ENCODE measurements at regions not wholly inside any gene's neighbourhood (a gene's known extent, or its start where the extent isn't known, plus 50 kb on each side); places are given as distances from the start of the nearest gene placed in this dataset.
"Not testable (repeated sequence)": the region's sequence is repeated elsewhere in the genome, so short reads cannot be mapped to it uniquely, and the experiment has no call there.

DNA sequence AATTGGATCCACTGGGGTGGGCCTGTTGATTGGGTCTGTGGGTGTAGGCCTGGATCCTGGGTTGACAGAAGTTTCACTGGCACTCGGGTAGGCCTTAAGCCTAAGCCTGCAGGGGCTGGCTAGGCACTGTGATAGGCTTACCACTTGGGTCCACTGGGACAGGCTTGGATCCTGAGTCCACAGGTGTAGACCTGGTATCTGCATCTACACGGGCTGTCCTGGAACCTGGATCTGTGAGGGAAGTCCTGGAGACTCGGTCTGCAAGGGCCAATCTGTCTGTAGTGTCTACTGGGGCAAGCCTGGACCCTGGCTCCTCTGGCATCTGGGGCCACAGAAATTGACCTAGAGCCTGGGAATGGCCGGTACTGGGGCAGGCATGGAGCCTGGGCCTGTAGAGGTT, 219.0 kb upstream of the NRG3 start:
- no peak for TF ChIP-seq CTCF (IDR thresholded peaks at IDR 0.05)
- Histone ChIP-seq H3K27ac (no peak overlapping the region), H3K4me3 (ENCODE audit: low read depth, low read length) (no peak overlapping the region), H3K36me3 (ENCODE audit: control insufficient read depth, insufficient read depth, low read length) (no peaks in the 10 kb centered on the region), H3K4me1 (no peaks in the 10 kb centered on the region), H3K4me2 (ENCODE audit: low read length) (no peak overlapping the region), H3K9ac (no peak overlapping the region), H2AFZ (no peak overlapping the region), H3K79me2 (no peaks in the 10 kb centered on the region), H3K27me3 (ENCODE audit: control insufficient read depth, insufficient read depth, low read length) (no peaks in the 10 kb centered on the region), H3K9me3 (ENCODE audit: control insufficient read depth, low read length) (no peaks in the 10 kb centered on the region)

GRCh38 chr10:81662837-81663236, 212.2 kb upstream of the NRG3 start:
- no peak overlapping the region for H3K4me3 ChIP-seq (ENCODE audit: low read depth, low read length)
- H3K27me3 ChIP-seq (ENCODE audit: control insufficient read depth, insufficient read depth, low read length) = no peaks in the 10 kb centered on the region
- H3K4me1 ChIP-seq = no peaks in the 10 kb centered on the region
- H2AFZ ChIP-seq = no peak overlapping the region
- no peak for TF ChIP-seq CTCF (IDR thresholded peaks at IDR 0.05)
- H3K27ac ChIP-seq = no peak overlapping the region
- no peak overlapping the region for H3K9ac ChIP-seq
- H3K79me2 ChIP-seq = no peaks in the 10 kb centered on the region
- H3K9me3 ChIP-seq (ENCODE audit: control insufficient read depth, low read length) = no peaks in the 10 kb centered on the region
- H3K4me2 ChIP-seq (ENCODE audit: low read length) = no peak overlapping the region
- H3K36me3 ChIP-seq (ENCODE audit: control insufficient read depth, insufficient read depth, low read length) = no peaks in the 10 kb centered on the region

GRCh38 chr10:81664800-81665199, 210.2 kb upstream of the NRG3 start:
- H3K79me2 ChIP-seq; H3K4me3 ChIP-seq (ENCODE audit: low read depth, low read length); H3K4me1 ChIP-seq; H3K27me3 ChIP-seq (ENCODE audit: control insufficient read depth, insufficient read depth, low read length); H3K36me3 ChIP-seq (ENCODE audit: control insufficient read depth, insufficient read depth, low read length); H3K9me3 ChIP-seq (ENCODE audit: control insufficient read depth, low read length); H3K4me2 ChIP-seq (ENCODE audit: low read length); H3K27ac ChIP-seq; H3K9ac ChIP-seq; H2AFZ ChIP-seq: not testable (repeated sequence)

- no peaks in the 10 kb centered on the region for H3K27me3 ChIP-seq (ENCODE audit: control insufficient read depth, insufficient read depth, low read length)
- no peak overlapping the region for H3K4me2 ChIP-seq (ENCODE audit: low read length)
- no peak overlapping the region for H2AFZ ChIP-seq
- H3K9me3 ChIP-seq (ENCODE audit: control insufficient read depth, low read length) = no peaks in the 10 kb centered on the region
- no peak overlapping the region for H3K27ac ChIP-seq
- no peaks in the 10 kb centered on the region for H3K79me2 ChIP-seq
- no peaks in the 10 kb centered on the region for H3K36me3 ChIP-seq (ENCODE audit: control insufficient read depth, insufficient read depth, low read length)
- H3K9ac ChIP-seq = no peak overlapping the region
- no peak for TF ChIP-seq CTCF (IDR thresholded peaks at IDR 0.05)
- no peak overlapping the region for H3K4me3 ChIP-seq (ENCODE audit: low read depth, low read length)
- no peaks in the 10 kb centered on the region for H3K4me1 ChIP-seq
These were observed 200.1 kb upstream of the NRG3 start for GRCh38 chr10:81674941-81675340.

GRCh38 chr10:81679291-81679690, 195.7 kb upstream of the NRG3 start:
- Histone ChIP-seq H3K9ac (no peak overlapping the region), H2AFZ (no peak overlapping the region), H3K9me3 (ENCODE audit: control insufficient read depth, low read length) (no peaks in the 10 kb centered on the region), H3K4me1 (no peaks in the 10 kb centered on the region), H3K27ac (no peak overlapping the region), H3K79me2 (no peaks in the 10 kb centered on the region), H3K4me3 (ENCODE audit: low read depth, low read length) (no peak overlapping the region), H3K4me2 (ENCODE audit: low read length) (no peak overlapping the region), H3K27me3 (ENCODE audit: control insufficient read depth, insufficient read depth, low read length) (no peaks in the 10 kb centered on the region), H3K36me3 (ENCODE audit: control insufficient read depth, insufficient read depth, low read length) (no peaks in the 10 kb centered on the region)
- TF ChIP-seq CTCF (IDR thresholded peaks at IDR 0.05) = no peak
